ENCODE measurements at regions not wholly inside any gene's neighbourhood (a gene's known extent, or its start where the extent isn't known, plus 50 kb on each side); places are given as distances from the start of the nearest gene placed in this dataset.
"Not testable (repeated sequence)": the region's sequence is repeated elsewhere in the genome, so short reads cannot be mapped to it uniquely, and the experiment has no call there.

DNA sequence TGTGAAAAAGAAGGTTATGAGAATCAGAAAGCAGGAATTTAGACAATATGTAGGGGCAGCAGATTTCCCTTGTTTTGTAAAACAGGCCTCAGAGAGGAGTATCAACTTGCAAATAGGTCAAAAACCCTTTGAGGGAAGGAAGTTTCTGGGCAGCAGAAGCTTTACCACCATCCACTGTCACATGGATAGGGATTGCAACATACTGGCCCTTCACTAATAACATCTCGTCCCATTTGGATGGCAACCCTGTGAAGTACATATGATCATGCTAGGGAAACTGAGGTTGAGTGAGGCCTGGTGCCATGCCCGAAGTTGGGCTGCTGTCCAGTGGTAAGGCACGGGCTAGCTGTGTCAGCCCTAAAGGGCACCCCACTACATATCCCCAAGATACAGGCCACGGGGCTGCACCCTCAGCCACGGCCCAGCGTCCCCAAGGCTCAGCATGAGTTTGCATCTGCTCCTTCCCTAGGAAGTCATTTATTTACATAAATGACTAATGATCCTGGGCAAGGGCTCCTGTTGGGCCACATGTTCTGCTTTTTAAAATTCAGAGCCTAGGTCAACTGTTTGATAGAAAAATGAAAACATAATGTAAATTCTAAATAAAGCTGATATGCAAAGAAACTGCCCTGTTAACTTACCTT lies 310.4 kb upstream of the PLGLB1 start:
- H3K4me3 ChIP-seq (ENCODE audit: low read length); H3K36me3 ChIP-seq (ENCODE audit: control insufficient read depth, insufficient read depth, low read length); DNase-seq (ENCODE audit: low read depth, low spot score); H3K4me1 ChIP-seq (ENCODE audit: control insufficient read depth, insufficient read depth, low read length); H3K27ac ChIP-seq (ENCODE audit: low read length); H3K27me3 ChIP-seq (ENCODE audit: control insufficient read depth, insufficient read depth, low read length); H3K9me3 ChIP-seq (ENCODE audit: control insufficient read depth, insufficient read depth, low read length): not testable (repeated sequence)
- no CpG with 5 or more reads among the region's 6 CpGs for WGBS (ENCODE audit: insufficient coverage, insufficient read length)

DNA sequence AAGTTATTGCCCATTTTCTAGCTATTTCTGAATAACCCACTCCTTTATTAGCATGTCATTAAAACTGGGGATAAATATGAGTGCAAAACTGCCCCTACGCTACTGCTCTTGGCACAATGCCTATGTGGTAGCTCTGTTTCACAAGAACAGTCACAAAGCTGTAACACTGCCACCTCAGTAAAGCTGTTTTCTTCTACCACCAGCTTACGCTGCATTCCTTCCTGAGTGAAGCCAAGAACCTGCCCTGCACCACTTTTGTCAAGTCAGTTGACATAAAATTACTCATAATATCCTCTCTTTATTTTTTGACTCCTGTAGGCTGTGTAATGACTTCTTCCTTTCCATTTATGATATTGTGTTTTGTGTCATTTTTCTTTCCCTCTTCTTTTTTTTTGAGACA lies 313.2 kb upstream of the PLGLB1 start:
- not testable (repeated sequence) for H3K4me1 ChIP-seq (ENCODE audit: control insufficient read depth, insufficient read depth, low read length); H3K36me3 ChIP-seq (ENCODE audit: control insufficient read depth, insufficient read depth, low read length); H3K9me3 ChIP-seq (ENCODE audit: control insufficient read depth, insufficient read depth, low read length); DNase-seq (ENCODE audit: low read depth, low spot score); H3K4me3 ChIP-seq (ENCODE audit: low read length); H3K27me3 ChIP-seq (ENCODE audit: control insufficient read depth, insufficient read depth, low read length); H3K27ac ChIP-seq (ENCODE audit: low read length)
- no CpG with 5 or more reads among the region's 2 CpGs for WGBS (ENCODE audit: insufficient coverage, insufficient read length)

DNA sequence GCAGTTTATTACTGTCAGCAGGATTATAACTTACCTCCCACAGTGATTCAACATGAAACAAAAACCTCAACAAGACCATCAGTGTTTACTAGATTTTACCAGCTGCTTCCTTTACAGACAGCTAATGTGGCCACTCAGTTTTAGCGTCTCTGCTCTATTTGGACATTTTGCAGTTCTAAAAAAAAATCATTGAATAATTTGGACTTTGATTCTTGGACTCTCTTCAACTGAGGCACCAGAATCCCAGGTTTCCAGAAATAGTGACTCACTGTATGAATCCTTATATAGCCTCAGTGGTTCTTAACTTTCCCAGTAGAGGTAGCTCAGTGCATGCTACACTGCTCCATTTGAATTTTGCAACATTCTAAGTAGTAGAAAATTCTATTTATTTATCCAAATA lies 317.4 kb upstream of the PLGLB1 start:
- H3K4me3 ChIP-seq (ENCODE audit: low read length); H3K36me3 ChIP-seq (ENCODE audit: control insufficient read depth, insufficient read depth, low read length); H3K27me3 ChIP-seq (ENCODE audit: control insufficient read depth, insufficient read depth, low read length); H3K9me3 ChIP-seq (ENCODE audit: control insufficient read depth, insufficient read depth, low read length); H3K27ac ChIP-seq (ENCODE audit: low read length); DNase-seq (ENCODE audit: low read depth, low spot score); H3K4me1 ChIP-seq (ENCODE audit: control insufficient read depth, insufficient read depth, low read length): not testable (repeated sequence)
- WGBS (ENCODE audit: insufficient coverage, insufficient read length) = no CpG with 5 or more reads among the region's 1 CpG

- not testable (repeated sequence) for H3K36me3 ChIP-seq (ENCODE audit: control insufficient read depth, insufficient read depth, low read length); H3K4me3 ChIP-seq (ENCODE audit: low read length); DNase-seq (ENCODE audit: low read depth, low spot score); H3K4me1 ChIP-seq (ENCODE audit: control insufficient read depth, insufficient read depth, low read length); H3K27ac ChIP-seq (ENCODE audit: low read length); H3K27me3 ChIP-seq (ENCODE audit: control insufficient read depth, insufficient read depth, low read length); H3K9me3 ChIP-seq (ENCODE audit: control insufficient read depth, insufficient read depth, low read length)
- no CpG with 5 or more reads among the region's 31 CpGs for WGBS (ENCODE audit: insufficient coverage, insufficient read length)
These were observed 320.0 kb upstream of the PLGLB1 start for GRCh38 chr2:87341601-87342014.

DNA sequence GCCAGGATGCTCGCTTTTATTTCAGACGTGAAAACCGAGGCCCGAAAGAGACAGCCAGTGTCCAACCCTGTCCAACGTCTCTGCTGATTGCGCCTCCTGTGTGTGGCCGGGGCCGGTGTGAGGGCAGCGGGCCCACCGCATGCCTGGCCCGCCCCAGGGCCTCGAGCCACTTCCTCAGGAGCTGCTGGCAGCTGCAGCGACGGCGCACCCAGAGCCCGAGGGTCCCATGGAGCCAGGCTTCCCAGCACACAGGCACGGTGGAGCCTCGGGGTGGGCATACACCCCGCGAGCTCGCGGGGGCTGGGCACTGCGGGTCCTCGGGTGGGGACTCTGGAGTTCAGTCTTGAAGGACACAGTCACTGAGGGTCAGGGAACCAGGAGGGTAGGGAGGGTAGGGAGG lies 320.5 kb upstream of the PLGLB1 start:
- H3K27me3 ChIP-seq (ENCODE audit: control insufficient read depth, insufficient read depth, low read length); H3K4me1 ChIP-seq (ENCODE audit: control insufficient read depth, insufficient read depth, low read length); H3K4me3 ChIP-seq (ENCODE audit: low read length); H3K9me3 ChIP-seq (ENCODE audit: control insufficient read depth, insufficient read depth, low read length); DNase-seq (ENCODE audit: low read depth, low spot score); H3K27ac ChIP-seq (ENCODE audit: low read length); H3K36me3 ChIP-seq (ENCODE audit: control insufficient read depth, insufficient read depth, low read length): not testable (repeated sequence)
- no CpG with 5 or more reads among the region's 24 CpGs for WGBS (ENCODE audit: insufficient coverage, insufficient read length)

GRCh38 chr2:87343347-87343746 lies 321.7 kb upstream of the PLGLB1 start:
- not testable (repeated sequence) for H3K4me1 ChIP-seq (ENCODE audit: control insufficient read depth, insufficient read depth, low read length); H3K27ac ChIP-seq (ENCODE audit: low read length); H3K4me3 ChIP-seq (ENCODE audit: low read length); H3K27me3 ChIP-seq (ENCODE audit: control insufficient read depth, insufficient read depth, low read length); H3K9me3 ChIP-seq (ENCODE audit: control insufficient read depth, insufficient read depth, low read length); H3K36me3 ChIP-seq (ENCODE audit: control insufficient read depth, insufficient read depth, low read length); DNase-seq (ENCODE audit: low read depth, low spot score)
- WGBS (ENCODE audit: insufficient coverage, insufficient read length) = no CpG with 5 or more reads among the region's 6 CpGs

GRCh38 chr2:87345283-87345682 lies 323.6 kb upstream of the PLGLB1 start:
- not testable (repeated sequence) for DNase-seq (ENCODE audit: low read depth, low spot score); H3K27ac ChIP-seq (ENCODE audit: low read length); H3K27me3 ChIP-seq (ENCODE audit: control insufficient read depth, insufficient read depth, low read length); H3K4me1 ChIP-seq (ENCODE audit: control insufficient read depth, insufficient read depth, low read length); H3K4me3 ChIP-seq (ENCODE audit: low read length); H3K36me3 ChIP-seq (ENCODE audit: control insufficient read depth, insufficient read depth, low read length); H3K9me3 ChIP-seq (ENCODE audit: control insufficient read depth, insufficient read depth, low read length)
- WGBS (ENCODE audit: insufficient coverage, insufficient read length) = no CpG with 5 or more reads among the region's 12 CpGs

GRCh38 chr2:87348556-87348955 lies 326.9 kb upstream of the PLGLB1 start:
- not testable (repeated sequence) for H3K4me1 ChIP-seq (ENCODE audit: control insufficient read depth, insufficient read depth, low read length); H3K36me3 ChIP-seq (ENCODE audit: control insufficient read depth, insufficient read depth, low read length); H3K9me3 ChIP-seq (ENCODE audit: control insufficient read depth, insufficient read depth, low read length); DNase-seq (ENCODE audit: low read depth, low spot score); H3K27me3 ChIP-seq (ENCODE audit: control insufficient read depth, insufficient read depth, low read length); H3K27ac ChIP-seq (ENCODE audit: low read length)
- WGBS (ENCODE audit: insufficient coverage, insufficient read length) = no CpG with 5 or more reads among the region's 56 CpGs
- peak overlapping the region; percentile 37; the same call in 1 of the 2 replicates for H3K4me3 ChIP-seq (ENCODE audit: low read length)

GRCh38 chr2:87349006-87349405 lies 327.4 kb upstream of the PLGLB1 start:
- H3K9me3 ChIP-seq (ENCODE audit: control insufficient read depth, insufficient read depth, low read length); DNase-seq (ENCODE audit: low read depth, low spot score); H3K4me1 ChIP-seq (ENCODE audit: control insufficient read depth, insufficient read depth, low read length); H3K27ac ChIP-seq (ENCODE audit: low read length); H3K27me3 ChIP-seq (ENCODE audit: control insufficient read depth, insufficient read depth, low read length); H3K36me3 ChIP-seq (ENCODE audit: control insufficient read depth, insufficient read depth, low read length): not testable (repeated sequence)
- H3K4me3 ChIP-seq (ENCODE audit: low read length) = peak overlapping the region; percentile 37; the same call in 1 of the 2 replicates
- no CpG with 5 or more reads among the region's 53 CpGs for WGBS (ENCODE audit: insufficient coverage, insufficient read length)

- not testable (repeated sequence) for H3K9me3 ChIP-seq (ENCODE audit: control insufficient read depth, insufficient read depth, low read length); H3K4me3 ChIP-seq (ENCODE audit: low read length); H3K27me3 ChIP-seq (ENCODE audit: control insufficient read depth, insufficient read depth, low read length); H3K27ac ChIP-seq (ENCODE audit: low read length); H3K4me1 ChIP-seq (ENCODE audit: control insufficient read depth, insufficient read depth, low read length); H3K36me3 ChIP-seq (ENCODE audit: control insufficient read depth, insufficient read depth, low read length); DNase-seq (ENCODE audit: low read depth, low spot score)
- WGBS (ENCODE audit: insufficient coverage, insufficient read length) = no CpG with 5 or more reads among the region's 21 CpGs
These were observed 330.7 kb upstream of the PLGLB1 start for GRCh38 chr2:87352178-87352934.

GRCh38 chr2:87353408-87353807 lies 331.8 kb upstream of the PLGLB1 start:
- not testable (repeated sequence) for H3K9me3 ChIP-seq (ENCODE audit: control insufficient read depth, insufficient read depth, low read length); H3K27ac ChIP-seq (ENCODE audit: low read length); DNase-seq (ENCODE audit: low read depth, low spot score); H3K4me3 ChIP-seq (ENCODE audit: low read length); H3K36me3 ChIP-seq (ENCODE audit: control insufficient read depth, insufficient read depth, low read length); H3K27me3 ChIP-seq (ENCODE audit: control insufficient read depth, insufficient read depth, low read length); H3K4me1 ChIP-seq (ENCODE audit: control insufficient read depth, insufficient read depth, low read length)
- no CpG with 5 or more reads among the region's 10 CpGs for WGBS (ENCODE audit: insufficient coverage, insufficient read length)

All from iPS DF 6.9 (cell line).